ENCODE measurements at regions not wholly inside any gene's neighbourhood (a gene's known extent, or its start where the extent isn't known, plus 50 kb on each side); places are given as distances from the start of the nearest gene placed in this dataset.

GRCh38 chr14:61911574-61911973, 149.4 kb downstream of the SNAPC1 start:
- no peaks in the 10 kb centered on the region for H3K4me1 Mint-ChIP-seq (ENCODE audit: low read depth in 2 of 2)
- no peak overlapping the region for H3K4me3 Mint-ChIP-seq
- ATAC-seq (no peak), DNase-seq (ENCODE audit: low spot score) (no peak)
- H3K36me3 Mint-ChIP-seq = no peaks in the 10 kb centered on the region
- peaks cover 25 to 40% of the 10 kb centered on the region in 2 donors for H3K27me3 Mint-ChIP-seq
- H3K27ac Mint-ChIP-seq = no peak overlapping the region
- no peaks in the 10 kb centered on the region for H3K9me3 Mint-ChIP-seq

DNA sequence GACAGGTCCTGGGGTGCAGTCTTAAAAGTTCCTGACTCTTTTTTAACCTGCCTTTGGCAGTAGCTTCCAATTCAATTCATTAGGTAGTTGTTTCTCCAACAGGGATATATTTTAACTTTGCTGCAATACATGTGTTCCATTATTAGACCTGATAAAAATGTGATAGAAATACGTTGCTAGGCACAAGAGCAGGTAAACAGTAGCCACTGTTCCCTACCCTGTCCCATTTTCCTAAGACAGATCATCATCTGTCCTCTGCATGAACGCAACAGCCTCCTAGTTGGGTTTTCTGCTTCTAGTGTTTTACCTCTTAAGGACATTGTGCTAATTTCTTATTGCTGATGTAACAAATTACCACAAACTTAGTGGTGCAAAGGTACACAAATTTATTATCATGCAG, 156.8 kb downstream of the SNAPC1 start:
- Mint-ChIP-seq H3K36me3 (no peaks in the 10 kb centered on the region), H3K4me1 (ENCODE audit: low read depth in 2 of 2) (no peaks in the 10 kb centered on the region), H3K27me3 (peaks cover 49 to 55% of the 10 kb centered on the region in 2 donors), H3K9me3 (no peaks in the 10 kb centered on the region), H3K27ac (no peak overlapping the region), H3K4me3 (no peak overlapping the region)
- ATAC-seq (no peak), DNase-seq (ENCODE audit: low spot score) (no peak)

DNA sequence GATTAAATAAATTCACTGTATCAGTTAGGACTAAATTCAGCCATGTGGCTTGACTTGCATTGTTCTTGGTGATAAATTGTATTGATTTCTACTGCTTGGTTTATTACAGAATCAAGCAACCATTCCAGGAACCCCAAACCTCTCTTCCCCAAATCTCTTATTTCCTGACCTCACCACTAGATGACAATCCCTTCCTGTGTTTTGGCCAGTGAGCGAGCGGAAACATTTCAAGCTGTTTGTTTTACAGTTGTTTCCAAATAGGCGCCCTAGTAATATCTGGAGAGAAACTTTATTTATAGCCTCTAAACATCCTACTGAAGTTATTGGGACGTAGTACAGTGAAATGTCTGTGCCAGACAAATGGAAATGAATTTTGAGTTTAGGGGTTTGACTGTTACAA, 161.1 kb downstream of the SNAPC1 start:
- H3K36me3 Mint-ChIP-seq = no peaks in the 10 kb centered on the region
- H3K27me3 Mint-ChIP-seq = peaks cover 30 to 43% of the 10 kb centered on the region in 2 donors
- ATAC-seq (no peak), DNase-seq (ENCODE audit: low spot score) (no peak)
- no peak overlapping the region for H3K4me3 Mint-ChIP-seq
- H3K9me3 Mint-ChIP-seq = no peaks in the 10 kb centered on the region
- H3K4me1 Mint-ChIP-seq (ENCODE audit: low read depth in 2 of 2) = no peaks in the 10 kb centered on the region
- H3K27ac Mint-ChIP-seq = no peak overlapping the region

DNA sequence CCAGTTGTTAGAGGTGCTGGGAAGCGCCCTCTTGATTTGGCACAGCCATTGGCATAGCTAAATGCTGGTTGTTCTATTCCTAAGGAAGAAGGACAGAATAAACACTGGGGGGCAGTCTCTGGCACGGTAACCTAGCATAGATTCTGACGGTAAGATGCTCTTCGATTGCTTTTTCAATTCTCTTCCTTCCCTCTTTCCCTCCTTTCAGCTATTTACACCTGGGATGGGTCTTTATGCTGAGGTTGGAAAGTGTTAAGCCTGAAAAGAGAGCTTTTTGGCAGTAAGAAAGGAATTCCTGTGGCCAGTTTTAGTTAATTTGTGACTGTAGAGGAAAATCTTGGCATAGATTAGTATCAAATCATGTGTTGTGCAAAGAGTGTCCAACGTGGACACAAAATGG, 162.8 kb downstream of the SNAPC1 start:
- Mint-ChIP-seq H3K36me3 (no peaks in the 10 kb centered on the region), H3K4me1 (ENCODE audit: low read depth in 2 of 2) (no peaks in the 10 kb centered on the region), H3K27ac (no peak overlapping the region), H3K4me3 (no peak overlapping the region), H3K27me3 (peaks cover 21 to 36% of the 10 kb centered on the region in 2 donors), H3K9me3 (no peaks in the 10 kb centered on the region)
- DNase-seq (ENCODE audit: low spot score) (no peak), ATAC-seq (no peak)

GRCh38 chr14:61925732-61926435, 163.7 kb downstream of the SNAPC1 start:
- H3K27ac Mint-ChIP-seq = no peak overlapping the region
- H3K27me3 Mint-ChIP-seq = peaks cover 23 to 37% of the 10 kb centered on the region in 2 donors
- H3K4me3 Mint-ChIP-seq = no peak overlapping the region
- ATAC-seq (no peak), DNase-seq (ENCODE audit: low spot score) (no peak)
- H3K4me1 Mint-ChIP-seq (ENCODE audit: low read depth in 2 of 2) = no peaks in the 10 kb centered on the region
- H3K9me3 Mint-ChIP-seq = no peaks in the 10 kb centered on the region
- H3K36me3 Mint-ChIP-seq = no peaks in the 10 kb centered on the region

GRCh38 chr14:61927060-61927459, 164.8 kb downstream of the SNAPC1 start:
- H3K27ac Mint-ChIP-seq = no peak overlapping the region
- H3K4me3 Mint-ChIP-seq = no peak overlapping the region
- no peak for DNase-seq (ENCODE audit: low spot score)
- peaks cover 25 to 28% of the 10 kb centered on the region in 2 donors for H3K27me3 Mint-ChIP-seq
- no peak for ATAC-seq
- no peaks in the 10 kb centered on the region for H3K36me3 Mint-ChIP-seq
- no peaks in the 10 kb centered on the region for H3K4me1 Mint-ChIP-seq (ENCODE audit: low read depth in 2 of 2)
- no peaks in the 10 kb centered on the region for H3K9me3 Mint-ChIP-seq

- no peaks in the 10 kb centered on the region for H3K36me3 Mint-ChIP-seq
- H3K4me1 Mint-ChIP-seq (ENCODE audit: low read depth in 2 of 2) = no peaks in the 10 kb centered on the region
- H3K4me3 Mint-ChIP-seq = no peak overlapping the region
- H3K27ac Mint-ChIP-seq = no peak overlapping the region
- DNase-seq (ENCODE audit: low spot score) = no peak
- ATAC-seq = no peak
- H3K27me3 Mint-ChIP-seq = peaks cover 26 to 30% of the 10 kb centered on the region in 2 donors
- no peaks in the 10 kb centered on the region for H3K9me3 Mint-ChIP-seq
These were observed 165.3 kb downstream of the SNAPC1 start for GRCh38 chr14:61927520-61927919.

DNA sequence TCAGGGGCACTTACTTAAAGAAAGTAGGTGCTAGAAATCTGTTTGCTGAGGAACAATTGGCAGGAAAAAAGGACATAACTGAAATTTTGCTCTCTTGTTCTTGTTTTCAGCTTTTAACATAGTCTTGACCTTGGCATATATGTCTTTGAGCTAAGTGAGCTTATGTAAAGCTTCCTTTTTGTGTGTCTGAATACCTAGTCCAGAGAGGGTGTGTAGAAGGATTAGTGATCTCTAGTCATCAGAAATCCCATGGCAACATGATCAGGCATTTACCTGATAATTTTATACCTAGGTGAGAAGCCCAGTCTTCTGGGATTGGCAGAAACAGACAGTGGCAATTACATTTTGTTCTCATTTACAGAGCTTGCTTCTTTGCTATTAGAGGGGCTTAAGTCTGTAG, 166.1 kb downstream of the SNAPC1 start:
- no peaks in the 10 kb centered on the region for H3K4me1 Mint-ChIP-seq (ENCODE audit: low read depth in 2 of 2)
- no peak for DNase-seq (ENCODE audit: low spot score)
- no peak for ATAC-seq
- no peak overlapping the region for H3K4me3 Mint-ChIP-seq
- no peaks in the 10 kb centered on the region for H3K36me3 Mint-ChIP-seq
- H3K27me3 Mint-ChIP-seq = peaks cover 32 to 38% of the 10 kb centered on the region in 2 donors
- no peaks in the 10 kb centered on the region for H3K9me3 Mint-ChIP-seq
- H3K27ac Mint-ChIP-seq = no peak overlapping the region

GRCh38 chr14:61928701-61929100, 166.5 kb downstream of the SNAPC1 start:
- Mint-ChIP-seq H3K4me1 (ENCODE audit: low read depth in 2 of 2) (no peaks in the 10 kb centered on the region), H3K9me3 (no peaks in the 10 kb centered on the region), H3K27me3 (peaks cover 32 to 38% of the 10 kb centered on the region in 2 donors), H3K4me3 (no peak overlapping the region), H3K27ac (no peak overlapping the region), H3K36me3 (no peaks in the 10 kb centered on the region)
- DNase-seq (ENCODE audit: low spot score) (no peak), ATAC-seq (no peak)

- DNase-seq (ENCODE audit: low spot score) (no peak), ATAC-seq (no peak)
- H3K36me3 Mint-ChIP-seq = no peaks in the 10 kb centered on the region
- no peak overlapping the region for H3K4me3 Mint-ChIP-seq
- H3K27ac Mint-ChIP-seq = no peak overlapping the region
- H3K4me1 Mint-ChIP-seq (ENCODE audit: low read depth in 2 of 2) = no peaks in the 10 kb centered on the region
- H3K9me3 Mint-ChIP-seq = no peaks in the 10 kb centered on the region
- H3K27me3 Mint-ChIP-seq = peaks cover 32% of the 10 kb centered on the region in 2 donors
These were observed 167.4 kb downstream of the SNAPC1 start for GRCh38 chr14:61929651-61930050.

DNA sequence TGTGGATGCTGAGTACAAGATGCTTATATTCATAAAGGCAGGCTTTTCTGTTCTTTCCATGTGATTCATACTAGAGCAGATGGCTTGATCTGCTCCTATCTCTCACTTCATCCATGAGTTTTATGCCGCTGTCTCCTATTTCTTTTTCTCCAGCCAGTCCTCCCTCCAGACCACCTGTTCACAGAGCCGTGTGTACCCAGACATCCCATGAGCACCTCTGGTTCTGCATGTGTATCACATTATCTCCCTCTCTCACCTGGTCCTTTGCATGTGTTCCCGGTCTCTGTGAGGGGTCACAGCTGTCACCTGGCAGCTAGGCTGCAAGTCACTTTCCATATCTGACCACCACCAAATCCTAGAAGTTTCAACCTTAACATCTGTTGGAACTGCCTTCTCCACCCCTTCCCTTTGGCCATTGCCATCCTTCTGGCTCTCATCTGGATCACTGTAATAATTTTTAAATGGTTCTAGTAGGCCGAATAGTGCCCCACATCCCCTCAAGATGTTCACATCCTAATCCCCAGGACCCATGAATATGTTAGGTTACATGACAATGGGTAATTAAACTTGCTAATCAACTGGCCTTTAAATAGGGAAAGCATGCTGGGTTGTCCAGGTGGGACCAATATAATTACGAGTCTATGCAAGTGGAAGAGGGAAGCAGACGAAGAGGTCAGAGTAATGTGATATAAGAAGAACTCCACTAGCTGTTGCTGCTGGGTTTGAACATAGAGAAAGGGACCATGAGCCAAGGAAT, 168.1 kb downstream of the SNAPC1 start:
- no peak overlapping the region for H3K4me3 Mint-ChIP-seq
- no peaks in the 10 kb centered on the region for H3K4me1 Mint-ChIP-seq (ENCODE audit: low read depth in 2 of 2)
- no peak overlapping the region for H3K27ac Mint-ChIP-seq
- H3K27me3 Mint-ChIP-seq = peaks cover 30 to 31% of the 10 kb centered on the region in 2 donors
- no peak for ATAC-seq
- no peaks in the 10 kb centered on the region for H3K36me3 Mint-ChIP-seq
- no peak for DNase-seq (ENCODE audit: low spot score)
- H3K9me3 Mint-ChIP-seq = no peaks in the 10 kb centered on the region

DNA sequence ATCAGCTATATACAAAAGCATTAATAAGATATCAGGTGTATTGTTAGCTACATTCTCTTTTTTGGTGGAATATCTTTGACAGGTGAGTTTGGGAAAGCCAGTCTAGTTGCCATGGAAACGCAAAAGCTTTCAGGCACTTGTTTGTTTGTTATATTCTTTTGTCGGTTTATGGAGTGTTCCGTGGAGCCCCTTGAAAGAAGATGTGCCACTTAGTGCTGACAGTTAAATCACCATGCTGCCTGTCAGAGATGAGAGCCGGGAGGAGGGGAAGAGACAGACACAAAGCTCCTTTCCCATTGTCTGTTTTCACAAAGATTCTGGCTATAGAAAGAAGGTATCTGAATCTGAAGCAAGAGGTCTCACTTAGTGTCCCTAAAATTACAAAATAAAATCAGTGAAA, 170.8 kb downstream of the SNAPC1 start:
- peaks cover 31 to 46% of the 10 kb centered on the region in 2 donors for H3K27me3 Mint-ChIP-seq

GRCh38 chr14:61934385-61934784, 172.2 kb downstream of the SNAPC1 start:
- H3K36me3 Mint-ChIP-seq = no peaks in the 10 kb centered on the region
- peak; percentile 43 to 73 for ATAC-seq
- H3K27ac Mint-ChIP-seq = no peak overlapping the region
- no peaks in the 10 kb centered on the region for H3K4me1 Mint-ChIP-seq (ENCODE audit: low read depth in 2 of 2)
- no peak overlapping the region for H3K4me3 Mint-ChIP-seq
- no peaks in the 10 kb centered on the region for H3K9me3 Mint-ChIP-seq
- no peak for DNase-seq (ENCODE audit: low spot score)
- peaks cover 33 to 56% of the 10 kb centered on the region in 2 donors for H3K27me3 Mint-ChIP-seq

More for the DNA sequence above, 170.8 kb downstream of the SNAPC1 start:
- Mint-ChIP-seq H3K4me3 (no peak overlapping the region), H3K9me3 (no peaks in the 10 kb centered on the region), H3K27ac (no peak overlapping the region), H3K36me3 (no peaks in the 10 kb centered on the region), H3K4me1 (ENCODE audit: low read depth in 2 of 2) (no peaks in the 10 kb centered on the region)
- no peak for DNase-seq (ENCODE audit: low spot score)
- no peak for ATAC-seq

- Mint-ChIP-seq H3K27me3 (peaks cover 30 to 67% of the 10 kb centered on the region in 2 donors), H3K9me3 (peaks cover 4% of the 10 kb centered on the region), H3K4me3 (no peak overlapping the region)
These were observed 177.6 kb downstream of the SNAPC1 start for GRCh38 chr14:61939776-61940175.

More at GRCh38 chr14:61939776-61940175, 177.6 kb downstream of the SNAPC1 start:
- no peaks in the 10 kb centered on the region for H3K36me3 Mint-ChIP-seq
- no peak for DNase-seq (ENCODE audit: low spot score)
- ATAC-seq = no peak
- no peaks in the 10 kb centered on the region for H3K4me1 Mint-ChIP-seq (ENCODE audit: low read depth in 2 of 2)
- H3K27ac Mint-ChIP-seq = no peak overlapping the region
